Stimulated activated CD8-positive, alpha-beta memory T cell treated with anti-CD3 and anti-CD28 coated beads, Interleukin-2, amount 100 ng/mL, for 48 hours (primary cell): ENCODE measurements at regions not wholly inside any gene's neighbourhood (a gene's known extent, or its start where the extent isn't known, plus 50 kb on each side); places are given as distances from the start of the nearest gene placed in this dataset.
"Not testable (repeated sequence)": the region's sequence is repeated elsewhere in the genome, so short reads cannot be mapped to it uniquely, and the experiment has no call there.

Source experiments
- DNase-seq, 2 donors: peaks; one replicate each; pipeline ENCODE4 v3.0.0-alpha.2; 2020; ENCODE audit warnings: low read depth in 2 of 2

DNA sequence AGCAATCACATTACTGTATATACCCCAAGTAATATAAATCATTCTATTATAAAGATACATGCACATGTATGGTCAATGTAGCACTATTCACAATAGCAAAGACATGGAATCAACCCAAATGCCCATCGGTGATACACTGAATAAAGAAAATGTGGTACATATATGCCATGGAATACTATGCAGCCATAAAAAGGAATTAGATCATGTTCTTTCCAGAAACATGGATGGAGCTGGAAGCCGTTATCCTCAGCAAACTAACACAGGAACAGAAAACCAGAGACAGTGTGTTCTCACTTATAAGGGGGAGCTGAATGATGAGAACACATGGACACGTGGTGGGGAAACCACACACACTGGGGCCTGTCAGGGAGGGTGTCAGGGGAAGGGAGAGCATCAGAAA is 1180.9 kb downstream of the REEP3 start:
- DNase-seq, result not testable (repeated sequence)

DNA sequence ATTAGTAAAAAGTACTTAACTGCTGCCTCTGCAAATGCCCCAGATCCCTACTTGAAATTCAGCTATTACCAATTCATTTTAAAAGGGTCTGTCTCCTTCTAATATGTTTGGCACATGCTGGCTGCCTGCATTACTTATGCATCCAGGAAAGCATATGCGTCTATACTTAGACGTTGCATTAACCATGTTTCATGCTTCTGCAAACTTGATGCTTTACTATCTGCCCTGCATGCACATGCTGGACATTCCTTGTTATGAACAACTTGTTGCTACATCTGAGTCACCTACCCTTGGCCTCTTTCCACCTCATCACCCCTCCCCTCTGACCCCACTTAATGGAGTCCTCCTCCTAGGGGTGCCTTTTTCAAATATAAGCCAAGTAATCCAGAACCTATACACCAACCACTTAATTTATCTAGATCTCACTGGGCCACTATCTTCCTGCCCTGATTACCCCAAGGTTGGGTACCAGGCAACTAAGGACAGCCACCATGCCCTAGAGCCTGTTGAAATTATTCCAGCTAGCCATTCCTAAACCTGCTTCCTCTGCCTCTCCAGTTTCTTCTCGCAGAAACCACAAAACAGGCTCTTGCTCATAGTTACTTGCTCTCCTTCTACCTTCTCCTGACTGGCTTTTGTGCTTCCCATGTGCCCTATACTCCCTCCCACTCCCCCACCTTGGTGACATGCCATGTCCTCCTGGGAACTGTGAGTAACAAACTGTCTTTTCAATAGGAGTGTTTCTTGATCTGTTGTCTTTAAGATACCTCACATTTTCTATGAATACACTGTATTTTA is 1187.9 kb downstream of the REEP3 start:
- DNase-seq, result no peak

DNA sequence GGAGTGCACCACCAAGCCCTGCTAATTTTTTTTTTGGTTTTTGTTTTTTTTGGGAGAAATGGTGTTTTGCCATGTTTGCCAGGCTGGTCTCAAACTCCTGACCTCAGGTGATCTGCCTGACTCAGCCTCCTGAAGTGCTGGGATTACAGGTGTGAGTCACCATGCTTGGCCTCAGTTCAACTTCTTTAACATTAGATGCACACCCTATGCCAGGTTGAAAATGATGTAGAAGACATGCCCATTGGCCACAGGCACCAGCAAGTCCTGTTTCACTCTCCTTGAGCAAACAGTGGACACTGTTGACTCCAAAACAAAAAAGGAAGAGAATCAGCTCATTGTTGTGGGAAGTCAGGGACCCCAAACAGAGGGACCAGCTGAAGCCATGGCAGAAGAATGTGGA is 1205.3 kb downstream of the REEP3 start:
- no peak for DNase-seq

DNA sequence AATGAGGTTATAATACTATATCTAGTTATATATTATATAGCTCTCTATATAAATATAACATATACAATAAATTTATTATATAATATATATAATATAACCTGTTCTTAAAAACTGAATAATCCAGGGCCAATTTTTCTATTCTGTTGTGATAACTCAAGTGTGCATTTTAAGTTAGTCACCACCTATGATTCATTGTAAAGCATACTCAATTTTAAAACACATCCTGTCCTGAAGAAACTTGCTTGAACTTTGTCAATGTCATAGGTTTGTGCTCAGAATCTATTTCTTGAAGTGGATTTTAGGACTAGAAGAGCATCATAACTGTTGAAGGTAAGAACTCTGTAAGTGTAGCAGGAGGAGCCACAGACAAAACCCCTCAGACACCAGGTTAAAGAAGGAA is 1209.8 kb downstream of the REEP3 start:
- no peak for DNase-seq

DNA sequence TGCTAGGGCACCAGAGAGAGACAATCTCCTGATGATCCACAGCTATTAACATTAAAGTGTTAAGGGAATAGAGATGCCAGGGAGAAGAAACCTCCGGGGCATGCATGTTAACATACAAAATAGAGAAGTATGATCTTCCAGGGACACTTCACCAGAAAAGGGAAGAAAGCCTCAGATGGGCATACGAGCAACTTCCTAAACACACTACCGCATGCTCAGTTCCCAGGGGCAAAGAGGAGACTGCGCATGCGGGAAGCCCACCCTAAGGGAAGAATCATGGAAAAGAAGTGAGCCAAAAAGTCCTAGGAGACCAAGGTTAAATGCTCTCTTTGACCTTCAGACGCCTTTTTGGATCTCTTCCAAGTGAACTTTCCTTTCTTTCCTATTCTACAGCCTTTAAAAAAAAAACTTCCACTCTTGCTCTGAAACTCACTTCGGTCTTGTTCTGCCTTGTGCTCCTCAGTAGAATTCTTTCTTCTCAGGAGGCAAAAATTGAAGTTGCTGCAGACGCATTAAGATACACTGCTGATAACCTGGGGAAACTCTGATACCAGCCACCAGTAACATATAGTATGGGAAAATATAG is 1211.3 kb downstream of the REEP3 start:
- no peak for DNase-seq

DNA sequence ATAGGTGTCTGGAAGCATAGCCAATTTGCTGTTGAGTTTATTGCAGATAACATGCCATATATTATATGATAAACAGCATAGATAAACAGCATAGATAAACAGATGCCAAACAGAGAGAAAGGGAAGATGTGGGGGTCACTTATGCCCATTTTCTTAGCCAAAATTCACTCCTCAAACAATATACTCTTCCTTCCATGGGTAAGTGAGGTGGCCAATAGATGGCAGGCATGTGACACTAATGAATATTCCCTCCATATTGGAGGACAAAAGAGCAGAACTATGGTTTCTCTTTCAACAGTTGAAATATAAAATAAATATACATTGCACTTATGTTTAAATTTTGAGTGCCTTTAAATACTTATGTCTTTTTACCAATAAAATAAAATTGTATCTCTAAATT is 1212.8 kb downstream of the REEP3 start:
- DNase-seq, result no peak

DNA sequence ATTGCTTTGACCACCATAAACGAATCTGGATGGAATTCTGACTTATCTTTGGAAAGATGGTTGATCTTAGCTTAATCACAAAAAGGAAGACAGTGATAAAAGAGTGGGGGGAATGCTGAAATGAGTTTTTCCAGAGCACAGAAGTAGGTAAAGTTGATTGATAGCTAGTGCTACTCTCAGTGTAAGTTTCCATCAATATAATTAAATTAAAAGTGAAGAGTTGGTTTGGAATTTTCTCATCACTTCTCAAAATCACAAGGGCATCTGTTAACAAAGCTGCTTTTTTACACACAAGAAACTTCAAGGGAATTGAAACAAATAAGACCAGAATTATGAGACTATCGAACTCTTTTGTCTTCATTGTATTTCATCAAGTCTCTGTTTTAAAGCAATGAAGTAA is 1217.3 kb downstream of the REEP3 start:
- no peak for DNase-seq

DNA sequence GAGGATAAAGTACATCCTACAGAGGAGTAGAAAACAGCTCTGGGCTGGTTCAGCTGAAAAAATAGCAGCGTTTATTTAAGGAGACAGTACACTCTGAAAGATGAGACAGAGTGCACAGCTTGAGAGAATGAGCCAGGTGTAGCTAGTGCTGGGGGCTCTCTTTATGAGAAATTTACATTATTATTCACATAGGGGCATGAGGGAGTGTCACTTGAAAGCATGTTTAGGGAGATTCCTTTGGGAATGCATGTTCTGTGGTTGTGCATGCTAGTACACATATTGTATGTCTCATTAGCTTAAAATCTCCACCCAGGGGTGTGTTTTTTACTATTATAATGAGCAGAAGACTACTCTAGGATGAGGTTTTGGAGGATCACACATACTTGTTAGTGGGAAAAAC is 1224.4 kb downstream of the REEP3 start:
- no peak for DNase-seq

DNA sequence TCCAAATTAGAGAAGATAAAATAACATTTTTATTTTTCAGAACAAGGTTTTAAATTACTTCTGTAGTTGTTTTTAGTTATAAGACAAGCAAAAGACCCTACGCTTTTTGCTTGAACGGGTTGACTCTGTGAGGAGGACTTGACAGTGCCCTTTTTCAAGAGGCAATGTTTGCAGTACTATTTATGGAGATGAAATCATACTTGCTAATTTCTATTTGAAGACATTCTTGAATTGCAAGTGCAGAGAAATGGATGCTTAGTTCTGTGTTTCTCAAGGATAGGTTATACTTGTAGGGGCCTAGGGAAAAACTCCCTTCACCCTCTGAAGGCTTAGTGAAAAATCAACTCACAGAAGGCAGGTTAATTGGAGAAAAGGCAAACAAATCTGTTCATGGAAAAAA is 1229.5 kb downstream of the REEP3 start:
- DNase-seq, result no peak

DNA sequence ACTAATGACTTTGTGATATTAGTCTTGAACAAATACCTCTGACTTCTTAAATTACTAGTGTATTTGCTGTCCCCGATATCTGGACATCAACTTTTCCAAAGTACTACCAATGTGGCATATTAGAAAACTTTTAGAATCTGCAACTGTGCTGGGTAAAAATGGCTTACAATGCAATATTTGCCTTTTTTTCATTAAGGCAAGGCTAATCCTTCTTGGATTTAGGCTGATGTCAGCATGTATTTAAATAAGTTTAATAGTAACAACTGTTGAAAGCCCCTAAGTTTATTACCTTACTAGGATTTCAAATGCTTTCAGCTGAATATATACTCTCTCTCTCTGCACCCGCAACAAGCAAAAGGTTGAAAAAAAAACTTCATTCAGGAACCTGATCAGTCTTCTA is 1232.3 kb downstream of the REEP3 start:
- no peak for DNase-seq

DNA sequence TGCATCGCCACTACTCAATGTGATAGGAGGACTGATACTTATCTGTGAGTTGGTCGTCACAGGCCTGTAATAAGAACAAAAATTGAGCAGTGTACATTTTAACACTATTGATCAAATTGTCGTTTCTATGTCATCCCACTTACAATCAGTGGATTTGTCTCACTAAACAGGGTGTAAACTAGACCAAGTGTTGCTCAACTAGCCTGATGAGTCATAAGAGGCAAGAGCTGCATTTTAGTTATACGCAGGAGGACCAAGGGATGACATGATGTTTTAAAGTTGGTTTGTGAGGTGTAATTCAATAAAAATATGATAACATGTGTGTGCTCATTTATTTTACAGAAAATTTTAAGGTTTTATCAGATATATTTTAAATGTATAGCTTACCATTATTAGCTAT is 1239.2 kb downstream of the REEP3 start:
- no peak for DNase-seq

DNA sequence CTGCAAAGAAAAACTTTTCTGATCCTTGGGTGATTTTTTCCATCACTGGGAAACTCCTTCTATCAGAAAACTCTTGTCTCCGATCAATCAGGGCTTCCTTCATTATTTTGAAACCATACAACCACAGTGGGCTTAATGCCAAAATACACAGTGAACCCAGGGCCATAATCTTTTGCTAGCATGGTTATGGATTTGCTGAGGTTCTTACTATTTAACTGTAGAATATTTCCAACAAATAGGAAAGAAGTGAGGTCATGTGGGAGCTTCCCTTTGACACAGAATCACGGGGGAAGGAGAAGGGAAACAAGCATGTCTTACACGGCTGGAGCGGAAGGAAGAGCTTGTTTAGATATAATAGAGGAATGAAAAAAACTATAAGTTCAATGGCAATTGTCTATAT is 1241.7 kb downstream of the REEP3 start:
- DNase-seq, result no peak

DNA sequence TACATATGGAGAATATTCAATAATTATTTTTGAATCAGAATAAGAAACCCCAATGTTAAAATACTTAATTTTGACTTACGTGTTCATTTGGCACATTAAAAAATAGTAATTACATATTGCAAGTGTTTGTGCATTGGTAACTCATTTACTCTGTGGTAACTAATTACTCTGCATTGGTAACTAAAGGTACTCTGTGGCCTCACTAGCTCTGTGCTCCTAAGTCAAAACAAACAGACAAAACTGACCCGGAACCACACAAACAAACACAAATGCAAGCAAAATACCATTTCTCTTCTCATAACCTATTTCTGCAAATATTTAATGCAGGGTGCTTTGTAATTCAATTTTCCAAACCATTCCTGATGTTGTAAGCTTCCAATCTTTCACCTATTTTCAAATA is 1244.3 kb downstream of the REEP3 start:
- no peak for DNase-seq

DNA sequence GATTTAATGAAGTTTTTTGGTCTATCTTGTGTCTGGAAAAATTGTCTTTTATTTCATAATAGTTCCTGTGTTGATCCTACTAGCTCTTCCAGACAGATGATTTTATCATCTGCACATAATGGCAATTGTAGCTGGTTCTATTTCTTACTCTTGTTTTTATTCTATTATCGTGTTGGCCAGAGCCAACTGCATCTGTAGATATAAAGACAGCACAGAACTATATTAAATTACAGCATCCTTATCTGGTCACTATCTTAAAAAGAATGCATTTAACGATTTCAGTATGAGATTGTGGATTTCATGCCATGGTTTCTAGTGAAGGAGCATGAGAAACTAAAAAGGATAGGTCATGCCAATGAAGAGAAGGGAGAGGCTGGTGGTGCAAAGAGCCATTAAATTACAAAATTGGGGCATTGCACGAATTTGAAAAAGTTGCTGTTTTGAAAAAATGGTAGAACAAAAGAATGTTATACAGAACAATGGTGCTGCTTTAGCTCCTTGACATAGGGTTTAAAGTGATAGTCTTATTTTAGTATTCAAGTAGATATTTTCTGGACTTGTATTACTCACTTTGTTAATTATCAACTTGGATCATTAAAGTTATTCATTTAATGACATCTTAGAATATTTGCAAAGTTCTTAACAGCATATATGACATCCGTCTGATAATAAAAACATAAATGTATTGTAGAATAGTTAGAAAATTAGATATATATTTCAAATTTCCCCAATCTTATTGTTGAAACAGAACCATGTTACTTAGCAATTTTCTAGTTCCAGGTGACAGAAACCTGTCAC is 1250.3 kb downstream of the REEP3 start:
- DNase-seq, result no peak

DNA sequence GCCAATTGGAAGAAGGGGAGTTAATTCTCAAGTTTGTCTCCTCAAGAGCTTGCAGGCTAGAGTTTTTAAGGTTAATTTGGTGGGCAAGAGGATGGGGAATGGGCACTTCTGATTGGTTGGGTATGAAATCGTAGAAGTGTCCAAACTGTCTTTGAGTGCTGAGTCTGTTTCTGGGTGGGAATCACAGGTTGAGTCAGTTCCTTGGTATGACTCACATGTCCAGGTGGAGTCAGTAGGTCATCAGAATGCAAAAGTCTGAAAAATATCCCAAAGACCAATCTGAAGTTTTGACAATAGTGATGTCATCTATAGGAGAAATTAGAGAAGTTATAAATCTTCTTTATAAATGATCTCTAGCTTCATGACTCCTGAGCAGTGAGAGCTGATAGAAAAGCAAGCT is 1252.2 kb downstream of the REEP3 start:
- no peak for DNase-seq

DNA sequence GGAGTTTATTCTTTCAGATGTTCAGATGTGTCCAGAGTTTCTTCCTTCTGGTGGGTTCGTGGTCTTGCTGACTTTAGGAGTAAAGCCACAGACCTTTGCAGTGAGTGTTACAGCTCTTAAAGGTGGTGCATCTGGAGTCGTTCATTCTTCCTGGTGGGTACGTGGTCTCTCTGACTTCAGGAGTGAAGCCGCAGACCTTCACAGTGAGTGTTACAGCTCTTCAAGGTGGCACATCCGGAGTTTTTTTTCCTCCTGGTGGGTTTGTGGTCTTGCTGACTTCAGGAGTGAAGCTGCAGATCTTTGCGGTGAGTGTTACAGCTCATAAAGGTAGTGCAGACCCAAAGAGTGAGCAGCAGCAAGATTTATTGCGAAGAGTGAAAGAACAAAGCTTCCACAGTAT is 1263.2 kb downstream of the REEP3 start:
- DNase-seq, result not testable (repeated sequence)

DNA sequence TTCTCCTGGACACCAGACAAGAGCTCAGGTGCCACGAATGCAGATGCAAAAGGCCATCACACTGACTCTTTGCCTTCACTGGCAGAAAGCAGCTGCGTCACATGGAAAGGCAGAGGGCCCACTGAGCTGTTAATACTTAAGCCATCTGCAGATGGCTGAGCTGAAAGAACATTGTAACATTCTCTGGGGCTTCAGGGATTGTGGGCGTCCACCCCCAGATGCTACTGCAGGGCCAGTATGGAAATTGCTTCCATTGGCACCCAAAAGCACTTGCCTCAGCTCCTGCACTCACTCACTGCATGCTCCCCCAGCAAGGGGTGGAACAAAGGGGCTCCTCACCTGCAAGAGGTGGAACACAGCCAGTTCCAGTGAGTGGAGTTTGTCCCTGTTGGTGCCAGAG is 1264.6 kb downstream of the REEP3 start:
- no peak for DNase-seq

DNA sequence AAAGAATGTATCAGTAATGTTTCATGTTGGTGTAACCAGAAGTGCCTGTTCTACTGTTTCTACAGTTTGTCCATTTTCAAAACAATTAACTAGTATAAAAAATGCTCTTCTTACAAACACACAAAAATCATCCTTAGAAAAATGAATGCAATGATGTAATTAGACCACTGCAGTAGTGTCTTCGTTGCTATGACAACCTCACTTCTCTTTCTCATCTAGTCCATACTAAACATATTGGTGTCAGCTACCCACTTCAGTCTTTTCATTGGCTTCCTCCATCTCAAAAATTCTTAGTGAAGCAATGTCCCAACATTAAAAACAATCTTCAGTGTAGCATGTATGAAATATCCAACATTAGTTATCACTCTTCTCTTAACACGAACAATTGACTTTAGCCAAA is 1265.8 kb downstream of the REEP3 start:
- DNase-seq, result no peak

DNA sequence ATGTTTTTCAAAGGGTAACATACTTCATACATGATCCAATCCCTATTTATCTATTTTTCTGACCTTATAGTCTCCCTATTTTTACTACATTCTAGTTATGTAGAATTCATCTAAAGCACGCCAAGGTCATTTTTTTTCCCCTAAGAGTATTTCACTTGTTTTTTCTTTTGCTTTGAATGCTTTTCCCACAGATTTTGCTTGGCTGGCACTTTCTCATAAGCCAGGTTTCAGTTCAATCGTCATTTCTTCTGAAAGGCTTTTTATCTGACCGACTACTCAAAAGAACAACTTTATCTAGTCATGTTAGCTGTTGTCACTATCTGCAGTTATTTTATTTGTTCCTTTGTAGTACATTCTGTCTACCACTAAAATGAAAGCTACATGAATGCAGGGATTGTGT is 1274.6 kb downstream of the REEP3 start:
- DNase-seq, result no peak

DNA sequence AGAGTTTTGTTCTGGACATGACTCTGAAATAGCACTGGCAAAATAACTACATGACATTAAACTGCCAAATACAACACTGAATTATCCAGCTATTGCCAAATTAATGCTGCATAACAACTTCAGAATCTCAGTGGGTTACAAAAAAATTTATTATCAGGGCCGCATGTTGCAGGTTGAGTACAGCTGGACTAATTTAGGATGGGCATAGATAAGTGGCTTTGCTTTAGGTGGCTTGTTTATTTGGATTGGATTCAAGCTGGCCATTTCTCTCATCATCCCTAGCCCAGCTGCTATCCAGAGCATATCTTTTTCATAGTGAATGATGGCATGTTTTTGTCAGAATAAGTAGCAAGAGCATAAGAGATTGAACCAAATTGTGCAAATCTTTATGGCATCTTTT is 1277.1 kb downstream of the REEP3 start:
- no peak for DNase-seq

DNA sequence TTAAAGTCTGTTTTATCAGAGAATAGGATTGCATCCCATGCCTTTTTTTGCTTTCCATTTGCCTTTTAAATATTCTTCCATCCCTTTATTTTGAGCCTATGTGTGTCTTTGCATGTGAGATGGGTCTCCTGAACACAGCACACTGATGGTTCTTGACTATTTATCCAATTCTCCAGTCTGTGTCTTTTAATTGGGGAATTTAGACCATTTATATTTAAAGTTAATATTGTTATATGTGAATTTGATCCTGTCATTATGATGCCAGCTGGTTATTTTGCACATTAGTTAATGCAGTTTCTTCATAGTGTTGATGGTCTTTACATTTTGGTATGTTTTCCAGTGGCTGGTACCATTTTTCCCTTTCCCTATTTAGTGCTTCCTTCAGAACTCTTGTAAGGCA is 1287.0 kb downstream of the REEP3 start:
- not testable (repeated sequence) for DNase-seq

DNA sequence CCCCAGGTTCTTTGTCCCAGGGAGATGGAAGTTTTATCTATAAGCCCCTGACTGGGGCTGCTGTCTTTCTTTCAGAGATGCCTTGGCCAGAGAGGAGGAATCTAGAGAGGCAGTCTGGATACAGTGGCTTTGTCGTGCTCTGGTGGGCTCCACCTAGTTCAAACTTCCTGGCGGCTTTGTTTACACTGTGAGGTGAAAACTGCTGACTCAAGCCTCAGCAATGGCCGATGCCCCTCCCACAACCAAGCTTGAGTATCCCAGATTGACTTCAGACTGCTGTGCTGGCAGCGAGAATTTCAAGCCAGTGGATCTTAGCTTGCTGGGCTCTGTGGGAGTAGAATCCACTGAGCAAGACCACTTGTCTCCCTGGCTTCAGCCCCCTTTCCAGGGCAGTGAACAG is 1288.8 kb downstream of the REEP3 start:
- DNase-seq, result not testable (repeated sequence)

DNA sequence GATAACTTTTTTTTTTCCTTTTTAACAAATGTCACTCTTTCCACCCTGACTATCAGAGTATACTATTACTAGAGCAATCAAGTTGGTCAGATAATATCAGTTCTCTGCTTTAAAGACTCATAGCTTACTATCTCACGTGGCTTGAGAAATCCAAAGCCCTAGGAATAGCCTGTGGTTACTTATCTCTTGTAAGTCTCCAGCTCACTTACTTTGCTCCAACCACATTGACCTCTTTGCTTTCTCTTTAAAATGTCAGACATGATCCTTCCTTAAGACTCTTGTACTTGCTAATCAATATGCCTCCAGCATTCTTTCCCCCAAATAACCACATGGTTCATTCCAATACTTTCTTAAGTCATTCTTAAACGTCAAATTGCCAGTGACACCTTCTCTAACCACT is 1292.2 kb downstream of the REEP3 start:
- no peak for DNase-seq
